ENCODE measurements at regions not wholly inside any gene's neighbourhood (a gene's known extent, or its start where the extent isn't known, plus 50 kb on each side); places are given as distances from the start of the nearest gene placed in this dataset.

GRCh38 chr9:24258626-24259025, 287.1 kb downstream of the IZUMO3 start:
- DNase-seq (ENCODE audit: low read depth in 1 of 2, low spot score in 1 of 2): no peak
- no peak overlapping the region for H3K27ac ChIP-seq (replicated peaks)
- no peaks in the 10 kb centered on the region for H3K27me3 ChIP-seq (ENCODE audit: insufficient read depth, poor library complexity, severe bottlenecking)
- TF ChIP-seq, protein P1, sequence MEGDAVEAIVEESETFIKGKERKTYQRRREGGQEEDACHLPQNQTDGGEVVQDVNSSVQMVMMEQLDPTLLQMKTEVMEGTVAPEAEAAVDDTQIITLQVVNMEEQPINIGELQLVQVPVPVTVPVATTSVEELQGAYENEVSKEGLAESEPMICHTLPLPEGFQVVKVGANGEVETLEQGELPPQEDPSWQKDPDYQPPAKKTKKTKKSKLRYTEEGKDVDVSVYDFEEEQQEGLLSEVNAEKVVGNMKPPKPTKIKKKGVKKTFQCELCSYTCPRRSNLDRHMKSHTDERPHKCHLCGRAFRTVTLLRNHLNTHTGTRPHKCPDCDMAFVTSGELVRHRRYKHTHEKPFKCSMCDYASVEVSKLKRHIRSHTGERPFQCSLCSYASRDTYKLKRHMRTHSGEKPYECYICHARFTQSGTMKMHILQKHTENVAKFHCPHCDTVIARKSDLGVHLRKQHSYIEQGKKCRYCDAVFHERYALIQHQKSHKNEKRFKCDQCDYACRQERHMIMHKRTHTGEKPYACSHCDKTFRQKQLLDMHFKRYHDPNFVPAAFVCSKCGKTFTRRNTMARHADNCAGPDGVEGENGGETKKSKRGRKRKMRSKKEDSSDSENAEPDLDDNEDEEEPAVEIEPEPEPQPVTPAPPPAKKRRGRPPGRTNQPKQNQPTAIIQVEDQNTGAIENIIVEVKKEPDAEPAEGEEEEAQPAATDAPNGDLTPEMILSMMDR (IDR thresholded peaks at IDR 0.05; ENCODE audit: insufficient read depth, low read length): no peak
- TF ChIP-seq SPI1 (IDR thresholded peaks at IDR 0.05; ENCODE audit: borderline replicate concordance, low read depth): no peak
- TF ChIP-seq GABPA (IDR thresholded peaks at IDR 0.05; ENCODE audit: low read depth): no peak
- no peak for TF ChIP-seq POLR2AphosphoS5 (IDR thresholded peaks at IDR 0.05; ENCODE audit: low read depth)
- TF ChIP-seq, protein P2, sequence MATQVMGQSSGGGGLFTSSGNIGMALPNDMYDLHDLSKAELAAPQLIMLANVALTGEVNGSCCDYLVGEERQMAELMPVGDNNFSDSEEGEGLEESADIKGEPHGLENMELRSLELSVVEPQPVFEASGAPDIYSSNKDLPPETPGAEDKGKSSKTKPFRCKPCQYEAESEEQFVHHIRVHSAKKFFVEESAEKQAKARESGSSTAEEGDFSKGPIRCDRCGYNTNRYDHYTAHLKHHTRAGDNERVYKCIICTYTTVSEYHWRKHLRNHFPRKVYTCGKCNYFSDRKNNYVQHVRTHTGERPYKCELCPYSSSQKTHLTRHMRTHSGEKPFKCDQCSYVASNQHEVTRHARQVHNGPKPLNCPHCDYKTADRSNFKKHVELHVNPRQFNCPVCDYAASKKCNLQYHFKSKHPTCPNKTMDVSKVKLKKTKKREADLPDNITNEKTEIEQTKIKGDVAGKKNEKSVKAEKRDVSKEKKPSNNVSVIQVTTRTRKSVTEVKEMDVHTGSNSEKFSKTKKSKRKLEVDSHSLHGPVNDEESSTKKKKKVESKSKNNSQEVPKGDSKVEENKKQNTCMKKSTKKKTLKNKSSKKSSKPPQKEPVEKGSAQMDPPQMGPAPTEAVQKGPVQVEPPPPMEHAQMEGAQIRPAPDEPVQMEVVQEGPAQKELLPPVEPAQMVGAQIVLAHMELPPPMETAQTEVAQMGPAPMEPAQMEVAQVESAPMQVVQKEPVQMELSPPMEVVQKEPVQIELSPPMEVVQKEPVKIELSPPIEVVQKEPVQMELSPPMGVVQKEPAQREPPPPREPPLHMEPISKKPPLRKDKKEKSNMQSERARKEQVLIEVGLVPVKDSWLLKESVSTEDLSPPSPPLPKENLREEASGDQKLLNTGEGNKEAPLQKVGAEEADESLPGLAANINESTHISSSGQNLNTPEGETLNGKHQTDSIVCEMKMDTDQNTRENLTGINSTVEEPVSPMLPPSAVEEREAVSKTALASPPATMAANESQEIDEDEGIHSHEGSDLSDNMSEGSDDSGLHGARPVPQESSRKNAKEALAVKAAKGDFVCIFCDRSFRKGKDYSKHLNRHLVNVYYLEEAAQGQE (IDR thresholded peaks at IDR 0.05; ENCODE audit: insufficient replicate concordance, low read depth): no peak
- H3K4me3 ChIP-seq (replicated peaks; ENCODE audit: insufficient read depth, low read length): no peak overlapping the region

DNA sequence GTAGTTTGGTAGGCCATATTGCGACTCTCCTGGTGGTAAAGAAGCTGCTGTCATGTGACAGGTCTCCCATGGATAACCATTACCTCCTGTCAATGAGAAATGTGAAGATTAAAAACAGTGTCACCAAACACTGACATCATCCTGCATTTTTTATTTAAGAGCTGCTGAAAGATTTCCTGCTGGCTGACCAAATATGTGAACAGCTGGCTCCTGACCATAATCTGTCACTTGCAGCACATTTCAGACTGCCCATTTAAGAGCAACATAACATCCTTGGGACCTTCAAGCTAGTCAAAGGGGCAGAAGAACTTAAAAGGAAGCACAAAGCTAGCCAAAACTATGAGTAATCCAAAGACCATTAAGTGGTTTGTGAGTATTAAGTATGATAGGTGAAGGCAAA, 288.0 kb downstream of the IZUMO3 start:
- H3K27ac ChIP-seq (replicated peaks): no peak overlapping the region
- DNase-seq (ENCODE audit: low read depth in 1 of 2, low spot score in 1 of 2): no peak
- H3K27me3 ChIP-seq (ENCODE audit: insufficient read depth, poor library complexity, severe bottlenecking): no peaks in the 10 kb centered on the region
- no peak overlapping the region for H3K4me3 ChIP-seq (replicated peaks; ENCODE audit: insufficient read depth, low read length)
- TF ChIP-seq SPI1 (IDR thresholded peaks at IDR 0.05; ENCODE audit: borderline replicate concordance, low read depth) (no peak), GABPA (IDR thresholded peaks at IDR 0.05; ENCODE audit: low read depth) (no peak), POLR2AphosphoS5 (IDR thresholded peaks at IDR 0.05; ENCODE audit: low read depth) (no peak)
- TF ChIP-seq, protein P1 (IDR thresholded peaks at IDR 0.05; ENCODE audit: insufficient read depth, low read length): no peak
- TF ChIP-seq, protein P2 (IDR thresholded peaks at IDR 0.05; ENCODE audit: insufficient replicate concordance, low read depth): no peak

GRCh38 chr9:24245988-24246387, 299.7 kb downstream of the IZUMO3 start:
- TF ChIP-seq POLR2AphosphoS5 (IDR thresholded peaks at IDR 0.05; ENCODE audit: low read depth): no peak
- TF ChIP-seq, protein P1 (IDR thresholded peaks at IDR 0.05; ENCODE audit: insufficient read depth, low read length): no peak
- TF ChIP-seq SPI1 (IDR thresholded peaks at IDR 0.05; ENCODE audit: borderline replicate concordance, low read depth): no peak
- TF ChIP-seq, protein P2 (IDR thresholded peaks at IDR 0.05; ENCODE audit: insufficient replicate concordance, low read depth): no peak
- no peak for TF ChIP-seq GABPA (IDR thresholded peaks at IDR 0.05; ENCODE audit: low read depth)
- H3K27ac ChIP-seq (replicated peaks): no peak overlapping the region
- no peaks in the 10 kb centered on the region for H3K27me3 ChIP-seq (ENCODE audit: insufficient read depth, poor library complexity, severe bottlenecking)
- H3K4me3 ChIP-seq (replicated peaks; ENCODE audit: insufficient read depth, low read length): no peak overlapping the region
- no peak for DNase-seq (ENCODE audit: low read depth in 1 of 2, low spot score in 1 of 2)

All from HL-60 (cell line).